Esophagus squamous epithelium (tissue), 4 donors: ENCODE measurements at regions not wholly inside any gene's neighbourhood (a gene's known extent, or its start where the extent isn't known, plus 50 kb on each side); places are given as distances from the start of the nearest gene placed in this dataset.

Experiments used
- CTCF ChIP-seq, 6 experiments: fragments of 450-650 bp in 4 of 6; fragments of 200-600 bp in 2 of 6; sonication (generic) in 2 of 6; IDR thresholded peaks; one replicate each; pipeline ENCODE4 v1.5.1; 2016 to 2019; ENCODE audit warnings: antibody characterized with exemption in 6 of 6, mild to moderate bottlenecking in 4 of 6, moderate library complexity in 4 of 6
- POLR2A ChIP-seq, 4 donors: fragments of 450-650 bp; IDR thresholded peaks; one replicate each; pipeline ENCODE4 v1.6.1; 2017; ENCODE audit warnings: antibody characterized with exemption in 4 of 4, mild to moderate bottlenecking in 4 of 4, moderate library complexity in 3 of 4

- TF ChIP-seq CTCF (IDR thresholded peaks at IDR 0.05) (no peak), POLR2A (IDR thresholded peaks at IDR 0.05) (no peak)
Observed at GRCh38 chr11:90536301-90536700, 313.5 kb upstream of the CHORDC1 start.
